Left lung (tissue), 4 donors: ENCODE measurements at regions not wholly inside any gene's neighbourhood (a gene's known extent, or its start where the extent isn't known, plus 50 kb on each side); places are given as distances from the start of the nearest gene placed in this dataset.

Experiments used
- ATAC-seq: fragments of 200-7000 bp; cut with Tn5 transposase; one replicate; pipeline ENCODE4 v1.9.1; 2020; ENCODE audit warnings: moderate library complexity
- DNase-seq, 4 donors: peaks; one replicate each; pipeline ENCODE4 v3.0.0-alpha.2; 2013 to 2020
- H3K27ac ChIP-seq, 2 donors: fragments of 200-600 bp; sonication (generic) in 1 of 2; one replicate each; pipeline versions ENCODE4 v1.5.0 to v1.8.0; 2020 to 2021
- H3K27me3 ChIP-seq, 2 donors: fragments of 200-600 bp; sonication (generic) in 1 of 2; one replicate each; pipeline versions ENCODE4 v1.5.0 to v1.8.0; 2020 to 2021
- H3K36me3 ChIP-seq, 2 donors: fragments of 200-600 bp; sonication (generic) in 1 of 2; one replicate each; pipeline versions ENCODE4 v1.5.0 to v1.8.0; 2020 to 2021
- H3K4me1 ChIP-seq, 2 donors: fragments of 200-600 bp; one replicate each; pipeline ENCODE4 v1.8.0; 2021
- H3K4me3 ChIP-seq, 2 donors: fragments of 200-600 bp; sonication (generic) in 1 of 2; one replicate each; pipeline versions ENCODE4 v1.5.0 to v1.8.0; 2020 to 2021; ENCODE audit warnings: mild to moderate bottlenecking in 1 of 2
- H3K9me3 ChIP-seq, 2 donors: fragments of 200-600 bp; sonication (generic) in 1 of 2; one replicate each; pipeline versions ENCODE4 v1.5.0 to v1.8.0; 2020 to 2021
- CTCF ChIP-seq, 2 donors: fragments of 200-600 bp; sonication (generic) in 1 of 2; IDR thresholded peaks; one replicate each; pipeline versions ENCODE4 v1.5.0 to v1.8.0; 2021; ENCODE audit warnings: antibody characterized with exemption in 2 of 2
- intact Hi-C, 2 donors: fragments of 100-400 bp; cut with DNase I; formaldehyde crosslinking; loops; one replicate each; pipeline versions ENCODE4 v1.11.2 to v1.14.2; 2022
- donor health status: DM: no; HTN: yes; CAD: no.
- donor health status: DM: no; HTN: no; CAD: no.

- DNase-seq: no peak
- Histone ChIP-seq H3K4me3 (no peak overlapping the region), H3K27me3 (no peaks in the 10 kb centered on the region), H3K9me3 (no peaks in the 10 kb centered on the region), H3K36me3 (no peaks in the 10 kb centered on the region), H3K27ac (no peak overlapping the region), H3K4me1 (no peaks in the 10 kb centered on the region)
- no peak for TF ChIP-seq CTCF (IDR thresholded peaks at IDR 0.05)
- intact Hi-C loops: no loop called here
- ATAC-seq: no peak
Measured at GRCh38 chr4:189507060-189507459, 433.6 kb upstream of the FRG1 start.

GRCh38 chr4:189510601-189511000 lies 430.1 kb upstream of the FRG1 start:
- ATAC-seq (no peak), DNase-seq (no peak)
- Histone ChIP-seq H3K27ac (no peak overlapping the region), H3K4me3 (no peak overlapping the region), H3K9me3 (no peaks in the 10 kb centered on the region), H3K36me3 (no peaks in the 10 kb centered on the region), H3K4me1 (no peaks in the 10 kb centered on the region), H3K27me3 (no peaks in the 10 kb centered on the region)
- intact Hi-C loops: no loop called here
- TF ChIP-seq CTCF (IDR thresholded peaks at IDR 0.05): no peak

GRCh38 chr4:189511581-189511980 lies 429.1 kb upstream of the FRG1 start:
- ATAC-seq: no peak
- no peaks in the 10 kb centered on the region for H3K4me1 ChIP-seq
- no peaks in the 10 kb centered on the region for H3K9me3 ChIP-seq
- peak in 1 of 4 donors; percentile 63 for DNase-seq
- H3K4me3 ChIP-seq: no peak overlapping the region
- H3K36me3 ChIP-seq: no peaks in the 10 kb centered on the region
- no peak overlapping the region for H3K27ac ChIP-seq
- TF ChIP-seq CTCF (IDR thresholded peaks at IDR 0.05): no peak
- no peaks in the 10 kb centered on the region for H3K27me3 ChIP-seq
- intact Hi-C loops: no loop called here

- DNase-seq: no peak
- ATAC-seq: no peak
- H3K27ac ChIP-seq: no peak overlapping the region
- H3K36me3 ChIP-seq: no peaks in the 10 kb centered on the region
- intact Hi-C loops: no loop called here
- no peaks in the 10 kb centered on the region for H3K9me3 ChIP-seq
- no peak for TF ChIP-seq CTCF (IDR thresholded peaks at IDR 0.05)
- H3K4me1 ChIP-seq: no peaks in the 10 kb centered on the region
- H3K27me3 ChIP-seq: no peaks in the 10 kb centered on the region
- no peak overlapping the region for H3K4me3 ChIP-seq
Measured at GRCh38 chr4:189513421-189513820, 427.3 kb upstream of the FRG1 start.

GRCh38 chr4:189514209-189514608 lies 426.5 kb upstream of the FRG1 start:
- no peak for TF ChIP-seq CTCF (IDR thresholded peaks at IDR 0.05)
- Histone ChIP-seq H3K4me3 (no peak overlapping the region), H3K36me3 (no peaks in the 10 kb centered on the region), H3K27me3 (no peaks in the 10 kb centered on the region), H3K9me3 (no peaks in the 10 kb centered on the region), H3K27ac (no peak overlapping the region), H3K4me1 (no peaks in the 10 kb centered on the region)
- ATAC-seq (no peak), DNase-seq (peak in 1 of 4 donors; percentile 46)
- intact Hi-C loops: no loop called here
